HL-60 (cell line): ENCODE measurements at regions not wholly inside any gene's neighbourhood (a gene's known extent, or its start where the extent isn't known, plus 50 kb on each side); places are given as distances from the start of the nearest gene placed in this dataset.

Source experiments
- CTCF ChIP-seq: IDR thresholded peaks from one replicate; pipeline ENCODE4 v1.5.1; 2011; ENCODE audit warnings: low read length, control low read depth, inconsistent platforms; ENCODE audit not compliant: insufficient read depth
- GABPA ChIP-seq: IDR thresholded peaks from 2 replicates; pipeline ENCODE4 v1.6.1; 2012; ENCODE audit warnings: low read depth
- POLR2AphosphoS5 ChIP-seq: IDR thresholded peaks from 2 replicates; pipeline ENCODE4 v1.6.1; 2012; ENCODE audit warnings: low read depth
- SPI1 ChIP-seq: IDR thresholded peaks from 2 replicates; pipeline ENCODE4 v1.6.1; 2012; ENCODE audit warnings: low read depth, mild to moderate bottlenecking, borderline replicate concordance
- TF ChIP-seq, protein P1 (sequence below): IDR thresholded peaks from 2 replicates; pipeline ENCODE4 v1.6.1; 2012; ENCODE audit warnings: low read depth; ENCODE audit not compliant: insufficient replicate concordance

- TF ChIP-seq CTCF (no peak), POLR2AphosphoS5 (no peak), GABPA (no peak), SPI1 (no peak)
- TF ChIP-seq, protein P1, sequence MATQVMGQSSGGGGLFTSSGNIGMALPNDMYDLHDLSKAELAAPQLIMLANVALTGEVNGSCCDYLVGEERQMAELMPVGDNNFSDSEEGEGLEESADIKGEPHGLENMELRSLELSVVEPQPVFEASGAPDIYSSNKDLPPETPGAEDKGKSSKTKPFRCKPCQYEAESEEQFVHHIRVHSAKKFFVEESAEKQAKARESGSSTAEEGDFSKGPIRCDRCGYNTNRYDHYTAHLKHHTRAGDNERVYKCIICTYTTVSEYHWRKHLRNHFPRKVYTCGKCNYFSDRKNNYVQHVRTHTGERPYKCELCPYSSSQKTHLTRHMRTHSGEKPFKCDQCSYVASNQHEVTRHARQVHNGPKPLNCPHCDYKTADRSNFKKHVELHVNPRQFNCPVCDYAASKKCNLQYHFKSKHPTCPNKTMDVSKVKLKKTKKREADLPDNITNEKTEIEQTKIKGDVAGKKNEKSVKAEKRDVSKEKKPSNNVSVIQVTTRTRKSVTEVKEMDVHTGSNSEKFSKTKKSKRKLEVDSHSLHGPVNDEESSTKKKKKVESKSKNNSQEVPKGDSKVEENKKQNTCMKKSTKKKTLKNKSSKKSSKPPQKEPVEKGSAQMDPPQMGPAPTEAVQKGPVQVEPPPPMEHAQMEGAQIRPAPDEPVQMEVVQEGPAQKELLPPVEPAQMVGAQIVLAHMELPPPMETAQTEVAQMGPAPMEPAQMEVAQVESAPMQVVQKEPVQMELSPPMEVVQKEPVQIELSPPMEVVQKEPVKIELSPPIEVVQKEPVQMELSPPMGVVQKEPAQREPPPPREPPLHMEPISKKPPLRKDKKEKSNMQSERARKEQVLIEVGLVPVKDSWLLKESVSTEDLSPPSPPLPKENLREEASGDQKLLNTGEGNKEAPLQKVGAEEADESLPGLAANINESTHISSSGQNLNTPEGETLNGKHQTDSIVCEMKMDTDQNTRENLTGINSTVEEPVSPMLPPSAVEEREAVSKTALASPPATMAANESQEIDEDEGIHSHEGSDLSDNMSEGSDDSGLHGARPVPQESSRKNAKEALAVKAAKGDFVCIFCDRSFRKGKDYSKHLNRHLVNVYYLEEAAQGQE: no peak
Observed at GRCh38 chr4:23733476-23733875, 156.4 kb downstream of the PPARGC1A start.
